IMR-90 (cell line): ENCODE measurements at regions not wholly inside any gene's neighbourhood (a gene's known extent, or its start where the extent isn't known, plus 50 kb on each side); places are given as distances from the start of the nearest gene placed in this dataset.
"Not testable (repeated sequence)": the region's sequence is repeated elsewhere in the genome, so short reads cannot be mapped to it uniquely, and the experiment has no call there.

Experiments
- ATAC-seq: fragments of 200-7000 bp; cut with Tn5 transposase; 2 replicates; pipeline ENCODE4 v1.9.1; 2020; ENCODE audit warnings: low read depth, mild to moderate bottlenecking, moderate library complexity
- BruUV-seq: library from RNA; stranded (reverse); fragments of 400-500 nt; replicated peaks from 2 replicates; lab custom pipeline; 2021; lab: Mats Ljungman, UMichigan
- CTCF ChIA-PET: fragments of 300-600 bp; formaldehyde crosslinking; extraction: SDS; loops from one replicate; lab custom pipeline; 2021; ENCODE audit warnings: antibody characterized with exemption; lab: Yijun Ruan, JAX
- POLR2A ChIA-PET: fragments of 300-600 bp; sonication (Branson Sonifier 250); formaldehyde crosslinking; loops from one replicate; lab custom pipeline; 2022; ENCODE audit warnings: antibody characterized with exemption; ENCODE audit not compliant: unreplicated experiment; lab: Charles Lee
- DNase-seq: peaks from one replicate; pipeline ENCODE4 v3.0.0; 2013
- H2AFZ ChIP-seq: replicated peaks from 2 replicates; pipeline ENCODE3; 2013; ENCODE audit warnings: low read length, mild to moderate bottlenecking; ENCODE audit not compliant: poor library complexity
- H2AK5ac ChIP-seq: 2 replicates; pipeline ENCODE4 v1.6.1; 2013; ENCODE audit warnings: low read depth, low read length, inconsistent platforms
- H2AK9ac ChIP-seq: replicated peaks from 2 replicates; pipeline ENCODE3; 2013; ENCODE audit warnings: mild to moderate bottlenecking, low read depth, low read length, moderate library complexity; ENCODE audit not compliant: poor library complexity
- H2BK120ac ChIP-seq: 2 replicates; pipeline ENCODE4 v1.6.1; 2013; ENCODE audit warnings: low read depth, low read length, inconsistent platforms
- H2BK15ac ChIP-seq: 3 replicates; pipeline ENCODE4 v1.6.1; 2013; ENCODE audit warnings: low read depth, low read length, inconsistent platforms
- H2BK20ac ChIP-seq: 2 replicates; pipeline ENCODE4 v1.6.1; 2013; ENCODE audit warnings: low read depth, mild to moderate bottlenecking, inconsistent platforms, low read length, moderate library complexity
- H2BK5ac ChIP-seq: 2 replicates; pipeline ENCODE4 v1.6.1; 2013; ENCODE audit warnings: mild to moderate bottlenecking, low read depth, low read length, inconsistent platforms; ENCODE audit not compliant: poor library complexity, severe bottlenecking
- H3K14ac ChIP-seq: replicated peaks from 2 replicates; pipeline ENCODE4 v1.6.1; 2013; ENCODE audit warnings: low read depth, low read length, inconsistent platforms
- H3K18ac ChIP-seq: 2 replicates; pipeline ENCODE4 v1.6.1; 2013; ENCODE audit warnings: low read depth, low read length, control low read depth
- H3K23ac ChIP-seq: 2 replicates; pipeline ENCODE4 v1.6.1; 2013; ENCODE audit warnings: low read depth, low read length, inconsistent platforms
- H3K27ac ChIP-seq: 2 replicates; pipeline ENCODE4 v1.5.1; 2013; ENCODE audit warnings: mild to moderate bottlenecking, control low read depth, low read length; ENCODE audit not compliant: insufficient read depth
- H3K27me3 ChIP-seq: 2 replicates; pipeline ENCODE4 v1.6.1; 2013; ENCODE audit warnings: low read length; ENCODE audit not compliant: control insufficient read depth, insufficient read depth
- H3K36me3 ChIP-seq: 2 replicates; pipeline ENCODE4 v1.6.1; 2013; ENCODE audit warnings: low read length, mixed read lengths; ENCODE audit not compliant: control insufficient read depth, insufficient read depth
- H3K4ac ChIP-seq: 2 replicates; pipeline ENCODE4 v1.6.1; 2013; ENCODE audit warnings: low read depth, low read length, inconsistent platforms
- H3K4me1 ChIP-seq: 2 replicates; pipeline ENCODE4 v1.6.1; 2013; ENCODE audit warnings: low read length, mixed read lengths; ENCODE audit not compliant: control insufficient read depth, insufficient read depth
- H3K4me2 ChIP-seq: 2 replicates; pipeline ENCODE4 v1.6.1; 2013; ENCODE audit warnings: low read depth, mild to moderate bottlenecking, control low read depth, low read length, moderate library complexity
- H3K4me3 ChIP-seq: 2 replicates; pipeline ENCODE4 v1.5.1; 2013; ENCODE audit warnings: low read depth, mild to moderate bottlenecking, control low read depth, low read length, moderate library complexity; ENCODE audit not compliant: insufficient read depth
- H3K56ac ChIP-seq: 2 replicates; pipeline ENCODE4 v1.6.1; 2013; ENCODE audit warnings: low read length, inconsistent platforms; ENCODE audit not compliant: insufficient read depth; ENCODE audit errors: extremely low read depth
- H3K79me1 ChIP-seq, 2 experiments: 2 replicates each; pipeline ENCODE4 v1.6.1; 2013; ENCODE audit warnings: low read length in 2 of 2, inconsistent platforms in 1 of 2, low read depth in 1 of 2
- H3K9ac ChIP-seq: 2 replicates; pipeline ENCODE4 v1.6.1; 2013; ENCODE audit warnings: low read depth, low read length, control low read depth
- H3K9me1 ChIP-seq: 2 replicates; pipeline ENCODE4 v1.6.1; 2013; ENCODE audit warnings: low read length, inconsistent platforms; ENCODE audit not compliant: insufficient read depth
- H3K9me3 ChIP-seq: 2 replicates; pipeline ENCODE4 v1.6.1; 2013; ENCODE audit warnings: low read length; ENCODE audit not compliant: control insufficient read depth, insufficient read depth
- H4K20me1 ChIP-seq: 2 replicates; pipeline ENCODE4 v1.6.1; 2013; ENCODE audit warnings: low read length, inconsistent platforms; ENCODE audit not compliant: insufficient read depth
- H4K5ac ChIP-seq: 2 replicates; pipeline ENCODE4 v1.6.1; 2013; ENCODE audit warnings: mild to moderate bottlenecking, low read depth, low read length, control low read depth
- H4K8ac ChIP-seq, 2 experiments: 2 replicates each; pipeline ENCODE4 v1.6.1; 2013; ENCODE audit warnings: low read depth in 2 of 2, low read length in 2 of 2, control low read depth in 1 of 2, inconsistent platforms in 1 of 2
- H4K91ac ChIP-seq: 2 replicates; pipeline ENCODE4 v1.6.1; 2013; ENCODE audit warnings: low read depth, low read length, inconsistent platforms; ENCODE audit not compliant: insufficient read depth
- CEBPB ChIP-seq: IDR thresholded peaks from 2 replicates; pipeline ENCODE4 v1.6.1; 2012; ENCODE audit warnings: low read depth, low read length, improper control_type of control experiment
- WGBS, 2 experiments: methylation state at CpG; one replicate each; pipeline versions ENCODE4 v1.1.5 to v1.1.7; 2013; ENCODE audit warnings: missing lambda C conversion rate in 2 of 2; ENCODE audit not compliant: insufficient read length in 1 of 2; ENCODE audit errors: extremely low coverage in 2 of 2; 5-methylcytosine and 5-hydroxymethylcytosine counted together
- dilution Hi-C: fragments of 300-500 bp; cut with HindIII; formaldehyde crosslinking; loops from one replicate; pipeline ENCODE4 v1.14.3; 2018; ENCODE audit warnings: low sequenced_read_pairs; ENCODE audit not compliant: unreplicated experiment
- in situ Hi-C: fragments of 300-500 bp; cut with MboI; formaldehyde crosslinking; loops from 3 replicates; pipeline ENCODE4 v1.14.3; 2019; ENCODE audit warnings: low sequenced_read_pairs, inconsistent platforms, mixed read lengths
- intact Hi-C: fragments of 100-400 bp; cut with micrococcal nuclease; formaldehyde crosslinking; loops from 2 replicates; pipeline ENCODE4 v1.10.0; 2022
- TF ChIP-seq, protein P1 (sequence below): fragments of 150-350 bp; IDR thresholded peaks from 2 replicates; pipeline ENCODE4 v1.6.1; 2016; ENCODE audit warnings: low read depth, mild to moderate bottlenecking, low read length, moderate library complexity, borderline replicate concordance

DNA sequence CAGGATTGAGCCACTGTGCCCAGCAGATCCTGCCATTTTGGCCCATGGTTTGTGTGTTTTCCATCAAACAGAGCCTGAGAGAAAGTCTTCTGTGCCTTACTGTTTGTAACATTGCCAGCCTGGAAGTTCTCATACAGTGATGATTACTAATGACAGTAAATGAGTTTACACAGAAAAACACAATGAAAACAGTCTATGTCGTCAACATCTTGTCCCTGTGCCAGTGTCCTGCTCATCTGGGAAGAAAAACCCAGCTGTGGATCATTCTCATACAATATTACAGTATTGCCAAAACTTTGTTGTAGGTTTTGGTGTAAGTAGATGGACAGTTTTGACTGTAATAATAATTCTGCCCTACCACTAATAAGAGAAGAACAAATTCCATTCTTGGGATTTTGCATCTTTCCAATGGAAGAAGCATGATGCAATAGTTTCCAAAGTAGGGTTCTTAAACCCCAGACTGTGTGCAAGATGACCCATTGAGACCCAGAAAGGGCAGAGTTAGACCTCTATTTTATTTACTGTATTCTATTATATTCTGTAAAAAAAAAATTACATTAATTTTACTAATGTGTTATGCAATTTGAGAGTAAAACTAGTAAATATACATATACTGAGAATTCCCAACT is 135.0 kb upstream of the JARID2 start:
- no peaks in the 10 kb centered on the region for H3K79me1 ChIP-seq
- H4K5ac ChIP-seq, result no peak overlapping the region
- H3K27me3 ChIP-seq, result peaks cover 3% of the 10 kb centered on the region; the same call in 1 of the 2 replicates
- CTCF ChIA-PET, result no interaction called here
- dilution Hi-C loops, result no loop called here
- POLR2A ChIA-PET, result no interaction called here
- in situ Hi-C loops, result no loop called here
- H3K4me1 ChIP-seq, result no peaks in the 10 kb centered on the region
- H2BK20ac ChIP-seq, result no peak overlapping the region
- no peak overlapping the region for H3K4me2 ChIP-seq
- no peak overlapping the region for H2BK5ac ChIP-seq
- no peaks in the 10 kb centered on the region; the same call in 1 of the 2 replicates for H3K9me1 ChIP-seq
- no peak overlapping the region for H2BK15ac ChIP-seq
- peak; percentile 18 for DNase-seq
- no TSS peak for BruUV-seq
- no peak for ATAC-seq
- no peak overlapping the region for H4K91ac ChIP-seq
- H3K14ac ChIP-seq, result peak overlapping the region; percentile 57; the same call in 1 of the 2 replicates
- H4K20me1 ChIP-seq, result no peaks in the 10 kb centered on the region
- no peaks in the 10 kb centered on the region for H3K36me3 ChIP-seq
- no peak overlapping the region for H3K56ac ChIP-seq
- H3K23ac ChIP-seq, result no peak overlapping the region
- no peak overlapping the region for H2AK5ac ChIP-seq
- no peak overlapping the region for H3K4ac ChIP-seq
- no CpG with 5 or more reads among the region's 1 CpG for WGBS, 2 experiments
- no peak overlapping the region for H4K8ac ChIP-seq
- intact Hi-C loops, result no loop called here
- H3K4me3 ChIP-seq, result no peak overlapping the region
- no peak overlapping the region for H2BK120ac ChIP-seq
- H3K9me3 ChIP-seq, result no peaks in the 10 kb centered on the region
- H2AK9ac ChIP-seq, result no peak overlapping the region
- H3K18ac ChIP-seq, result no peak overlapping the region
- peak; percentile 53 for TF ChIP-seq CEBPB
- TF ChIP-seq, protein P1, sequence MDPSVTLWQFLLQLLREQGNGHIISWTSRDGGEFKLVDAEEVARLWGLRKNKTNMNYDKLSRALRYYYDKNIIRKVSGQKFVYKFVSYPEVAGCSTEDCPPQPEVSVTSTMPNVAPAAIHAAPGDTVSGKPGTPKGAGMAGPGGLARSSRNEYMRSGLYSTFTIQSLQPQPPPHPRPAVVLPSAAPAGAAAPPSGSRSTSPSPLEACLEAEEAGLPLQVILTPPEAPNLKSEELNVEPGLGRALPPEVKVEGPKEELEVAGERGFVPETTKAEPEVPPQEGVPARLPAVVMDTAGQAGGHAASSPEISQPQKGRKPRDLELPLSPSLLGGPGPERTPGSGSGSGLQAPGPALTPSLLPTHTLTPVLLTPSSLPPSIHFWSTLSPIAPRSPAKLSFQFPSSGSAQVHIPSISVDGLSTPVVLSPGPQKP, result no peak
- H3K9ac ChIP-seq, result no peak overlapping the region
- no peak overlapping the region for H3K27ac ChIP-seq
- no peak overlapping the region for H2AFZ ChIP-seq

DNA sequence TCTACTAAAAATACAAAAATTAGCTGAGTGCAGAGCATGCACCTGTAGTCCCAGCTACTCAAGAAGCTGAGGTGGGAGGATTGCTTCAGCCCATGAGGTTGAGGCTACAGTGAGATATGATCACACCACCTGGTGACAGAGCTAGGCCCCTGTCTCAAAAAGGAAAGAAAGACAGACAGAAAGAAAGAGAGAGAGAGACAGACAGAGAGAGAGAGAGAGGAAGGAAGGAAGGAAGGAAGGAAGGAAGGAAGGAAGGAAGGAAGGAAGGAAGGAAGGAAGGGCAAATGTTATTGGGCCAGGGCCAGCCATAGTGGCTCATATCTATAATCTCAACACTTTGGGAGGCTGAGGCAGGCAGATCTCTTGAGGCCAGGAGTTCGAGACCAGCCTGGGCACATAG is 134.3 kb upstream of the JARID2 start:
- H2BK15ac ChIP-seq, H3K27me3 ChIP-seq, H3K9me1 ChIP-seq, H3K4me1 ChIP-seq, H3K23ac ChIP-seq, intact Hi-C loops, H2BK120ac ChIP-seq, H3K56ac ChIP-seq, H2AFZ ChIP-seq, H4K20me1 ChIP-seq, H3K4me3 ChIP-seq, H3K4me2 ChIP-seq, H2AK5ac ChIP-seq, H2AK9ac ChIP-seq, dilution Hi-C loops, DNase-seq, POLR2A ChIA-PET, H4K5ac ChIP-seq, H3K18ac ChIP-seq, H3K27ac ChIP-seq, H3K9me3 ChIP-seq, in situ Hi-C loops, H3K4ac ChIP-seq, H4K91ac ChIP-seq, H3K14ac ChIP-seq, H3K36me3 ChIP-seq, H2BK5ac ChIP-seq, ATAC-seq, H2BK20ac ChIP-seq, BruUV-seq, H4K8ac ChIP-seq, H3K79me1 ChIP-seq, H3K9ac ChIP-seq: not testable (repeated sequence)
- WGBS, 2 experiments, result no CpG with 5 or more reads among the region's 1 CpG
- CTCF ChIA-PET, result interaction anchor here (0.9 kb wide), 1 partner anchor 8 kb away, joined by 3 read pairs; no protein-coding TSS in a partner anchor
